GM18868 (cell line): ENCODE measurements at regions not wholly inside any gene's neighbourhood (a gene's known extent, or its start where the extent isn't known, plus 50 kb on each side); places are given as distances from the start of the nearest gene placed in this dataset.
"Not testable (repeated sequence)": the region's sequence is repeated elsewhere in the genome, so short reads cannot be mapped to it uniquely, and the experiment has no call there.

ENCODE experiments used
- ATAC-seq: cut with Tn5 transposase; IDR thresholded peaks from one replicate; pipeline ENCODE4 v1.9.1; 2021; ENCODE audit warnings: mild to moderate bottlenecking, moderate library complexity; ENCODE audit not compliant: unreplicated experiment

GRCh38 chr7:101740981-101741725 lies 76.3 kb upstream of the CUX1 start:
- peak; percentile 46 for ATAC-seq

DNA sequence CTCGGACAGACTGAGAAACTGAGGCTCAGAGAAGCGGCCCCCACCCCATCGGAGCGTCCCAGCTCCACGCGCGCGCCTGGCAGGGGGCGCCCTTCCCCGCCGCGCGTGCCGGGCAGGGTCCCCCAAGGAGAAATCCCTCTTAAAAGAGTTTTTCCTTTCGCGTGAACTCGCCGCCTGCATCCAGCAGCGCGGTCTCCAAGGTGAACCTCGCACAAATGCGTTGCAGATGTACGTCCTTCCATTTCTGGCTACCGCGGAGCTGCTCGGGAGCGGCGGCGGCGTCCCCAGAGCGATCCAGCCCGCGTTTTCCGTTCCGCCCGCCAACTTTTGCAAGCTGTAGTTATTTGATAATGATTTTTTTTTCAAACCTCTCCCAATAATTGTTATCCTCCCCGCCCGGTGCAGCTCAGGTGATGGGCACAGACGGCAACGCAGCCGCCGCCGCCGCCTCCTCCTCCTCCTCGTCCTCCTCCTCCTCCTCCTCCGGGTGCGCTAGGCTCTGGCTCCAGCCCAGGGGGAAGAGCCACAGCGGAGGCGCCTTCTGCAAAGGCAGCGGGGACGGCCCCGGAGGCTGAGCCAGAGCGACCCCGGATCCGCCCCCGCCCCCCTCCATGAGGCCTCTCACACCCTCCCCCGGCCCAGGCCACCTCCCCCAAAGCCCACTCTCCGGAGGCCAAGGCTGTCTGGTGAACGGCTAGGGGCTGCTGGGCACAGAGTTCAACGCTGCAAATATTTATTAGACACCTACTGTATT lies 74.0 kb upstream of the CUX1 start:
- no peak for ATAC-seq

DNA sequence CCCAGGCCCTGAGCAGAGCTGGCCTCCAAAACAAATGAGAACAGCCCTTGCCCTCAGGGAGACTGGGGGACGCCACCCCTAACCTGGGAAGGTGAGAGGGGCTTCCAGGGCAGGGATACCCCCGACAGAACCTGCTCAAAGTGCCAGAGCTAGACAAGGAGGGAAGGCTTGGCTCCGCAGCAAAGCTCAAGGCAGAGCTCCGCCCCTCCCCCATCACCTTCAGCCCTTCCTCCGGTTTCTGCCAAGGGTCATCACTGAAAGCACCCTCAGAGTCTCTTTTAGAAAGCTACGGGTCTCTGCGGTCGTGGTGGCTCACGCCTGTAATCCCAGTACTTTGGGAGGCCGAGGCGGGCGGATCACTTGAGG lies 73.4 kb upstream of the CUX1 start:
- ATAC-seq = no peak

DNA sequence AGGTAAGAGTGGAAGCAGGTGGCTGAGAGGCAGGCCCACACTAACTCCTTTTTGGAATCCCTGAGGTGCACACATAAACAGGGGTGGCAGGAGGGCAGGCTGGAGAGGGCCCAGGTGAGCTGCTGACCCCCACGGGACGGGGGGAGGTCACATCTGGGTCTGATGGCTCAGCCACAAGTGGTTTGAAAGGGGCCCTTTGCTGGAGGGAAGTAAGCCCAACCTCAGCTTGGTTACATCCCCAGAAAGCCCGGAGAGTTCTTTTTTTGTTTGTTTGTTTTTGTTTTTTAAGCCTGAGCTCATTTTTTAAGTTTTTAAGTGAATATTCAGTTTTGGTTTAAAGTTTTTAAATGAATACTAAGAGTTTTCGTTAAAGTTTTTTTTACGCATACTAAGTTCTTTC lies 72.8 kb upstream of the CUX1 start:
- ATAC-seq = no peak

DNA sequence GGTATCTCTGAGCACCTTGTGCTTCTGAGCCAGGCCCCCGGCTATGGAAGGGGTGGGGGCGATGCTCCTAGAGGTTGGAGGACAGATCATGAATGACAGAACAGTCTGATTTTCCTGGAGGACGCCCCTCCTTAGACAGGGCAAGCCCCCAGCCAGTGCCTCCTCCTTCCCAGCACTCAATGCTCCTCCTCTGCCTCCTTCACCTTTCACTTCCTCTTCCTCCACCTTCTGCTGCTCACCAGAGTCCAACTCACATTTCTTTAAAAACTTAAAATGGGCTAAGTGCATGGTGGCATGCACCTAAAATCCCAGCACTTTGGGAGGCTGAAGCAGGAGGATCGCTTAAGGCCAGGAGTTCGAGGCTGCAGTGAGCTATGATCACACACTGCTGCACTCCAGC lies 71.1 kb upstream of the CUX1 start:
- no peak for ATAC-seq

DNA sequence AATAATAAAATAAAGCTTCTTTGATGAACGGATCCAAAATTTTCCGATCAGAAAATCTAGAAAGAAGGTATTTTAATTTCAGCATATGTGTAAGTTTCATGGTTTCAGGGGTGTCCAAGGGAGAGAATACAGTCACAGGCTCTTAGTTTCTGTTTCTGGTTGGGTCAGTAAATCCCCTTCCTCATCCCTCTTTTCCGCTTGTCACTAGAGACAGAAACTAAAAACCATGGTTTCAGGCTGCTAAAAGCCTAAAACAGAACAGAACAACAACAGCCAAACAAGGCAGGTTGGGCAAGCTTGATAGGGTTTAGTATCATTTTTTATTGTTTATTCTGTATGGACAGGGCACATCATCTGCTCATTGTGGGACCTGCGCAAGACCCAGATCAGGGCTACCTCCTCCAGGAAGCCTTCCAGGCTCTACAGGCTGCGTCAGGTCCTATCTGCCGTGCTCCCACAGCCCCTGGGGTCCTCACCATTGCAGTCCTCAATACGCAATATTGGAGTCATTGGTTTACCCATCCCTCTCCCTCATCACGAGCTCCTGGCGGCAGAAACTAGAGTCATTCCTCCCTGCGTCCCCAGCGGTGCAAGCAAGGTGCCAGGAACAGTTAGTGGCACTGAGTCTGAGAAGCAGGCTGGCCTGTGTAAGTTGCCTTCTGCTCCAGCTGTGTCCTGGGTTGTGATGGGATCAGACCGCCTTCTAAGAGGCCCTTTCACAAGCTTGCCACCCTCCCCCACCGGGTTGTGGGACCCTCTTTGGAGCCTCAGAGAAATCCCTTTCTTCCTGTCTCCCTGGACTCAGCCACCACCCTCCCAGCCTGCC lies 70.2 kb upstream of the CUX1 start:
- no peak for ATAC-seq

DNA sequence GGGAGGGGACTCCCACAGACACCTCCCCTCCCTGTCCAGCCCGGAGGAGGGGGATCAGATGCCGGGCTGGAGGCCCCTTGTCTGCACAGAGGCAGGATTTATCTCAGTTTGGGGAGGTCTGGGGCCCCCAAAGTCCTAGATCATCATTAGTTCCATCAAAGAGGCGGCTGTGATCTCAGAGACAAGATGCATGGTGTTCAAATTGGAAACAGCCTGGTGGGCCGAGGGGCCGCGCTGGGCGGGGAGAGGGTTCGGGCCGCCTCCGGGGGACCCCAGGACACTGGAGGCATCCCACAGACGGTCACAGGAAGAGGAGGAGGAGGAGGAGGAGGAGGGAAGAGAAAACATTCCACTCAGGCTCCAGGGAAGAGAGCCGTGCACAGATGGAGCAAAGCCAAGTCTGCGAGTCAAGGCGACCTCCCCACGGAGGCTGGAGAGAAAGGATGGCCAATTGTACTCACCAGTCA lies 69.5 kb upstream of the CUX1 start:
- no peak for ATAC-seq

- no peak for ATAC-seq
Observed at GRCh38 chr7:101749891-101750290, 67.5 kb upstream of the CUX1 start.

DNA sequence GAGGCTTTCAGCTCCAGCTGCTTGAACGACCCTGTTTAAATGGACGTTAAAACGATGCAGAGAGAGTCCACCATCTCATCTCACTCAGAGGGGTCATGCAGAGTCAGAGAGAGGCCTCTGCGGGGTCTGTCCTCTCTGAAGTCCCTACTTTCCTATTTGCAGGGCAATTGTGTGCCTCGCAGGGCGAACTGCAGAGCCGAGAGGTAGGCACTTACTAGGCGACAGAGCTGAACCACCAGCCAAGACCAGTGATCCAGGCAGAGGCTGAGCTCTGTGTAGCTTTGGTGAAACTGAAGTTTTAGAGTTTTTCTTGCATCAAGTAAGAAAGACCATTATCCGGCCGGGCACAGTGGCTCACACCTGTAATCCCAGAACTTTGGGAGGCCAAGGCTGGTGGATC lies 64.1 kb upstream of the CUX1 start:
- no peak for ATAC-seq

- no peak for ATAC-seq
Observed at GRCh38 chr7:101754424-101755159, 62.8 kb upstream of the CUX1 start.

- ATAC-seq = no peak
Observed at GRCh38 chr7:101757879-101758278, 59.5 kb upstream of the CUX1 start.

GRCh38 chr7:101758519-101758918 lies 58.9 kb upstream of the CUX1 start:
- not testable (repeated sequence) for ATAC-seq

DNA sequence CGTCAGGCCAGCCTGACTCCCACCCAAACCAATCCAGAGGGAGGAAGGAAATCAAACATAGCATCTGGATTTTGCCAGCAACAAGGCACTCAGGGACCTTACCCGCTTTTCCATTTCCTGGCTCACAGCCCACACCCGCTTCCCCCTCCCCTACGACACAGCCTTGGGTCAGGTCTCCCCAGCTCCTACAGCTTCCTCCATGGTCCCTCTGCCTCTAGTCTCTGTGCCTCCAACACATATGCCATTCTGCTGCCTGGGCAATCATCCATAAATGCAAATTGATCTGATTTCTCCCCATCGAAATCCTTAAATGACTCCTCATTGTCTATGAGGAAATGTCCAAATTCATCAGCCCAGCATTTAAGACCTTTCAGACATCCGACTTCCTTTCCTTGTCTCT lies 53.2 kb upstream of the CUX1 start:
- no peak for ATAC-seq

DNA sequence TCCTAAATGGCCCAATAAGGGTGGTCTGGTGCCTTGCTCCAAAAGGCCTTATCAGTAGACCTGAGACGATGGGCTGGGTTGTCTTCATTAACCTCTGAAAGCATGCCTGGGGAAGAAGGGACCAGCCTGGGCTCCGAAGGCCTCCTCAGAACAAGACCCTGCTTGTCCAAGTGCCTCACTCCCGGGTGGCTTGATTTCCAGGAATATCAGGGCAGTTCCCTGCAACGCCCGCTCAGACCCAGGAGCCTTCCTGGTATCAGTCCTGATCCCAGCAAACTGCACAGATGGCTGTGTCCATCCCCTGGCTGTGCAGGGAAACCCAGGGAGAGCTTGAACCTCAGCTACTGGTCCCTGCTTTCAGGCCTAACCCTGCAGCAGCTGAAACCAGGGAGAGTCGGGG lies 49.9 kb upstream of the CUX1 start:
- ATAC-seq = no peak
